ENCODE measurements at regions not wholly inside any gene's neighbourhood (a gene's known extent, or its start where the extent isn't known, plus 50 kb on each side); places are given as distances from the start of the nearest gene placed in this dataset.
"Not testable (repeated sequence)": the region's sequence is repeated elsewhere in the genome, so short reads cannot be mapped to it uniquely, and the experiment has no call there.

DNA sequence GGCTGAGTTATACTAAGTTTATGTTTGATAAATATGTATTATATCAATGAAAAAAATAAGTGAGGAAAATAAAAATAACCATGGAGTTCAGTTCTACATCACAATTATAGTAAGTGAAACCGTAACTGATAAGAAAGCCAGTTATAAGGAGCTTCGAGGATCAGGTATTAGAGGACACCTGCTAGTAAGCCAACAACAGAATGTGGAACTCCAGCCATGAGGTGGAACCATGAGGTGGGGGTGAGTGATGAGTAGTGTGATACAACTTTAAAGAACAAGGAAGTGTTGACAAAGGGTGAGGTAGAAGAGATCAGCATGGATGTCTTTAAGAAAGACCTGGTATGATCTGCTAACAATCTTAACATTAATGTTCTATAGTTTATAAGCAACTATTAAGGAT lies 452.9 kb downstream of the GUCY1A2 start:
- TF ChIP-seq CTCF (IDR thresholded peaks at IDR 0.05; ENCODE audit: insufficient read depth, low read depth, low read length), result no peak
- no peak overlapping the region for H3K4me3 ChIP-seq (ENCODE audit: low read depth, low read length)
- no peak for DNase-seq (ENCODE audit: low read depth)

DNA sequence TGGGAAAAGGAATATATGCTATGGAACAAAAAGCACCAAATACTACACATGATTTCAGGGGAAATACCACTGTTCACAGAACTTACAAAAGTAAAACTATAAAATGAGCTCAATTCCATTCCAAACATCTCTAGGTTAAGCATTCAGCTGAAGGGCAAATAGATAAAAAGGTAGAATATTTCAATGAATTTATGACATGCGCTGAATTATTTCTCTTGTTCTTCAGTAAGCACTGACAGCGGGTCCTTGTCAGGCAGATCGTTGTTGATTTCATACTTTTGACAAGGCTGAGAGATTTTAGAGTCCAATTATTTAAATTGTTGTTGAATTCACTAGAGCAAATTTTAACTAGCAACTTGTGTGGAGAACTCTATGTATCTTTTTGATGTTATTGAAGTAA lies 449.6 kb downstream of the GUCY1A2 start:
- no peak for TF ChIP-seq CTCF (IDR thresholded peaks at IDR 0.05; ENCODE audit: insufficient read depth, low read depth, low read length)
- no peak for DNase-seq (ENCODE audit: low read depth)
- no peak overlapping the region for H3K4me3 ChIP-seq (ENCODE audit: low read depth, low read length)

GRCh38 chr11:106577384-106577783 lies 440.9 kb downstream of the GUCY1A2 start:
- not testable (repeated sequence) for H3K4me3 ChIP-seq (ENCODE audit: low read depth, low read length); DNase-seq (ENCODE audit: low read depth)

DNA sequence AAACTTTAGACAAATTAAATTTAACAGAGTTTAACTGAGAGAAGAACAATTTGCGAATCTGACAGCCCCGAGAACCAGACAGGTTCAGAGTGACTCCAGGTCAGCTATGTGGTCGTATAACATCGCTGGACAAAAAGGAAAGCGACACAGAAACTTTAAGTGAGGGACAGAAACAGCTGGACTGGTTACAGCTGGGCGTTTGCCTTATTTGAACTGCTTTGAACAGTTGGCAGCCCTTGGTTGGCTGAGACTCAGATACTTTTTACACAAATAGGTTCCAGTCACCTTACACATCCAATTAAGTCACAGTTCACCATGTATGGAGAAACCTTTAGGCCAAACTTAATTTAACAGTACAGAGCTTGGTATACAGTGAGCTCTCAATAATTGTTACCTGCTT lies 436.9 kb downstream of the GUCY1A2 start:
- TF ChIP-seq CTCF (IDR thresholded peaks at IDR 0.05; ENCODE audit: insufficient read depth, low read depth, low read length), result no peak
- no peak for DNase-seq (ENCODE audit: low read depth)
- no peak overlapping the region for H3K4me3 ChIP-seq (ENCODE audit: low read depth, low read length)

DNA sequence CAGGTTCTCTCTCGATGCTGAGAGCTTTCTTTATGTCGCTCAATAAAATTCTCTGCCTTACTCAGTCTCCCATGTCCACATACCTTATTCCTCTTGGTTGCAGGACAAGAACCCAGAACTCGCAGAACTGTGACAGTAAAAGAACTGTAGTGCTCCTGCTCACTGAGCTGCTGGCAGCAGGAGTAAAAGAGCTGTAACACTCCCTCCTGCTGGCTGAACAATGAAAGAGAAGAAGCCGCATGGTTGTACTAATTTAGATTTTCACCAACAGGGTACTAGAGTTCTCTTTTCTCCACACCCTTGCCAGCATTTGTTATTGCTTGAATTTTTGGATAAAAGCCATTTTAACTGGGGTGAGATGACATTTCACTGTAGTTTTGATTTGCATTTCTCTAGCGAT lies 433.2 kb downstream of the GUCY1A2 start:
- peak; percentile 59 for DNase-seq (ENCODE audit: low read depth)
- no peak overlapping the region for H3K4me3 ChIP-seq (ENCODE audit: low read depth, low read length)
- peak; percentile 72 for TF ChIP-seq CTCF (IDR thresholded peaks at IDR 0.05; ENCODE audit: insufficient read depth, low read depth, low read length)

GRCh38 chr11:106594751-106595351 lies 423.4 kb downstream of the GUCY1A2 start:
- H3K4me3 ChIP-seq (ENCODE audit: low read depth, low read length), result no peak overlapping the region
- no peak for TF ChIP-seq CTCF (IDR thresholded peaks at IDR 0.05; ENCODE audit: insufficient read depth, low read depth, low read length)
- DNase-seq (ENCODE audit: low read depth), result no peak

- no peak overlapping the region for H3K4me3 ChIP-seq (ENCODE audit: low read depth, low read length)
- no peak for TF ChIP-seq CTCF (IDR thresholded peaks at IDR 0.05; ENCODE audit: insufficient read depth, low read depth, low read length)
- no peak for DNase-seq (ENCODE audit: low read depth)
Measured at GRCh38 chr11:106601684-106602297, 416.5 kb downstream of the GUCY1A2 start.

All from fibroblast of villous mesenchyme (primary cell).